K562 (cell line): ENCODE measurements at regions not wholly inside any gene's neighbourhood (a gene's known extent, or its start where the extent isn't known, plus 50 kb on each side); places are given as distances from the start of the nearest gene placed in this dataset.

ENCODE experiments used
- C11orf30 ChIP-seq: fragments of 450-650 bp; IDR thresholded peaks from 2 replicates; pipeline ENCODE4 v1.6.1; 2016; ENCODE audit warnings: low read depth, mild to moderate bottlenecking
- ETV6 ChIP-seq, 3 experiments: fragments of 150-350 bp in 1 of 3; sonication (generic) in 1 of 3; formaldehyde crosslinking in 1 of 3; IDR thresholded peaks; 2 replicates each; pipeline versions ENCODE4 v1.6.1 to v1.8.0; 2014 to 2022; ENCODE audit warnings: borderline replicate concordance in 2 of 3, low read depth in 2 of 3, antibody characterized with exemption in 1 of 3, low read length in 1 of 3, mild to moderate bottlenecking in 1 of 3, missing genetic modification reagents in 1 of 3
- MYNN ChIP-seq, 2 experiments: sonication (generic); formaldehyde crosslinking in 1 of 2; IDR thresholded peaks; 2 replicates each; pipeline versions ENCODE4 v1.5.0 to v1.6.1; 2016 to 2020; ENCODE audit warnings: antibody characterized with exemption in 1 of 2, missing genetic modification reagents in 1 of 2
- NCOA2 ChIP-seq, 2 experiments: fragments of 450-650 bp; IDR thresholded peaks; 2 replicates each; pipeline ENCODE4 v1.6.1; 2018; ENCODE audit warnings: mild to moderate bottlenecking in 2 of 2, moderate library complexity in 1 of 2; ENCODE audit not compliant: partially characterized antibody in 2 of 2
- NEUROD1 ChIP-seq: fragments of 150-350 bp; IDR thresholded peaks from 2 replicates; pipeline ENCODE4 v1.6.1; 2014; ENCODE audit warnings: borderline replicate concordance, low read length, low read depth; ENCODE audit not compliant: partially characterized antibody
- NFATC3 ChIP-seq: fragments of 450-650 bp; IDR thresholded peaks from 2 replicates; pipeline ENCODE4 v1.6.1; 2017; ENCODE audit warnings: mild to moderate bottlenecking
- POLR3G ChIP-seq: IDR thresholded peaks from 2 replicates; pipeline ENCODE4 v1.6.1; 2011; ENCODE audit not compliant: insufficient read length, insufficient replicate concordance; ENCODE audit errors: extremely low read depth
- PRMT5 ChIP-seq: sonication (generic); formaldehyde crosslinking; IDR thresholded peaks from 2 replicates; pipeline ENCODE4 v1.5.0; 2020; ENCODE audit warnings: missing genetic modification reagents
- PYGO2 ChIP-seq: fragments of 450-650 bp; IDR thresholded peaks from 2 replicates; pipeline ENCODE4 v1.6.1; 2016; ENCODE audit warnings: mild to moderate bottlenecking, missing genetic modification characterization, moderate library complexity, missing compliant biosample characterization
- TRIM24 ChIP-seq, 2 experiments: fragments of 450-650 bp; IDR thresholded peaks; 2 replicates each; pipeline ENCODE4 v1.6.1; 2016
- TF ChIP-seq, protein P1 (sequence below), 3 experiments: IDR thresholded peaks in 2 of 3; conservative IDR thresholded peaks in 1 of 3; 2 replicates each; pipeline ENCODE4 v1.5.1; 2011 to 2012; ENCODE audit warnings: low read length in 3 of 3, mild to moderate bottlenecking in 3 of 3, control low read depth in 2 of 3, improper control_type of control experiment in 1 of 3, inconsistent platforms in 1 of 3, low read depth in 1 of 3, mixed read lengths in 1 of 3, moderate library complexity in 1 of 3; ENCODE audit not compliant: insufficient read depth in 2 of 3
- TF ChIP-seq, protein P2 (sequence below): sonication (generic); formaldehyde crosslinking; IDR thresholded peaks from 2 replicates; pipeline ENCODE4 v1.8.0; 2022; ENCODE audit warnings: mild to moderate bottlenecking, missing genetic modification reagents
- TF ChIP-seq, protein P3 (sequence below): sonication (generic); formaldehyde crosslinking; IDR thresholded peaks from 2 replicates; pipeline ENCODE4 v1.8.1; 2023; ENCODE audit warnings: mild to moderate bottlenecking, missing genetic modification reagents
- TF ChIP-seq, protein P4 (sequence below): sonication (generic); formaldehyde crosslinking; IDR thresholded peaks from 2 replicates; pipeline ENCODE4 v1.8.0; 2022; ENCODE audit warnings: missing genetic modification reagents, mild to moderate bottlenecking, borderline replicate concordance

DNA sequence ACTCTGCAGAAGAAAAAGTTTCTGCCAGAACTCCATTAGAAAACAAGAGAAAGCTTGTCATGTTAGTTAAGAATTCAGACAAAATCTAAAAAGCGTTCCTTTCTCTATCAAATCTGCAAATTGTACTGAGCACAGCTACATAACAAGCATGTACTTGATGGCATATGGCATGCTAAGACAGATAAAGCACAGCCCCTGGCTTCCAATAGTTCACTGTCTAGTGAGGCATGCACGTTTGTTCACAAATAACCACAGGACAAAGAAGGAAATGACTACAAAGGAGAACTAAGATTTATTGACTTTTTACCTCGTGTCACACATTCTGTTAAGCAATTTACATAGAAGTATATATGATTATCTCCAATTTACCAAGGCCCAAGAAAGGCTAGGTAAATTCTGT, 518.2 kb upstream of the TLE4 start:
- no peak for TF ChIP-seq MYNN (IDR thresholded peaks at IDR 0.05)
- no peak for TF ChIP-seq MYNN (CRISPR knock-in tag; IDR thresholded peaks at IDR 0.05)
- TF ChIP-seq PRMT5 (CRISPR knock-in tag) = no peak
- TF ChIP-seq, protein P1, sequence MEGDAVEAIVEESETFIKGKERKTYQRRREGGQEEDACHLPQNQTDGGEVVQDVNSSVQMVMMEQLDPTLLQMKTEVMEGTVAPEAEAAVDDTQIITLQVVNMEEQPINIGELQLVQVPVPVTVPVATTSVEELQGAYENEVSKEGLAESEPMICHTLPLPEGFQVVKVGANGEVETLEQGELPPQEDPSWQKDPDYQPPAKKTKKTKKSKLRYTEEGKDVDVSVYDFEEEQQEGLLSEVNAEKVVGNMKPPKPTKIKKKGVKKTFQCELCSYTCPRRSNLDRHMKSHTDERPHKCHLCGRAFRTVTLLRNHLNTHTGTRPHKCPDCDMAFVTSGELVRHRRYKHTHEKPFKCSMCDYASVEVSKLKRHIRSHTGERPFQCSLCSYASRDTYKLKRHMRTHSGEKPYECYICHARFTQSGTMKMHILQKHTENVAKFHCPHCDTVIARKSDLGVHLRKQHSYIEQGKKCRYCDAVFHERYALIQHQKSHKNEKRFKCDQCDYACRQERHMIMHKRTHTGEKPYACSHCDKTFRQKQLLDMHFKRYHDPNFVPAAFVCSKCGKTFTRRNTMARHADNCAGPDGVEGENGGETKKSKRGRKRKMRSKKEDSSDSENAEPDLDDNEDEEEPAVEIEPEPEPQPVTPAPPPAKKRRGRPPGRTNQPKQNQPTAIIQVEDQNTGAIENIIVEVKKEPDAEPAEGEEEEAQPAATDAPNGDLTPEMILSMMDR (IDR thresholded peaks at IDR 0.05 in 2 of 3, conservative IDR thresholded peaks at IDR 0.05 in 1 of 3; ENCODE audit: insufficient read depth in 2 of 3, low read depth in 1 of 3, low read length in 3 of 3) = no peak
- no peak for TF ChIP-seq POLR3G
- no peak for TF ChIP-seq NFATC3
- TF ChIP-seq, protein P2, sequence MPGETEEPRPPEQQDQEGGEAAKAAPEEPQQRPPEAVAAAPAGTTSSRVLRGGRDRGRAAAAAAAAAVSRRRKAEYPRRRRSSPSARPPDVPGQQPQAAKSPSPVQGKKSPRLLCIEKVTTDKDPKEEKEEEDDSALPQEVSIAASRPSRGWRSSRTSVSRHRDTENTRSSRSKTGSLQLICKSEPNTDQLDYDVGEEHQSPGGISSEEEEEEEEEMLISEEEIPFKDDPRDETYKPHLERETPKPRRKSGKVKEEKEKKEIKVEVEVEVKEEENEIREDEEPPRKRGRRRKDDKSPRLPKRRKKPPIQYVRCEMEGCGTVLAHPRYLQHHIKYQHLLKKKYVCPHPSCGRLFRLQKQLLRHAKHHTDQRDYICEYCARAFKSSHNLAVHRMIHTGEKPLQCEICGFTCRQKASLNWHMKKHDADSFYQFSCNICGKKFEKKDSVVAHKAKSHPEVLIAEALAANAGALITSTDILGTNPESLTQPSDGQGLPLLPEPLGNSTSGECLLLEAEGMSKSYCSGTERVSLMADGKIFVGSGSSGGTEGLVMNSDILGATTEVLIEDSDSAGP (CRISPR knock-in tag) = no peak
- TF ChIP-seq C11orf30 = no peak
- TF ChIP-seq, protein P3, sequence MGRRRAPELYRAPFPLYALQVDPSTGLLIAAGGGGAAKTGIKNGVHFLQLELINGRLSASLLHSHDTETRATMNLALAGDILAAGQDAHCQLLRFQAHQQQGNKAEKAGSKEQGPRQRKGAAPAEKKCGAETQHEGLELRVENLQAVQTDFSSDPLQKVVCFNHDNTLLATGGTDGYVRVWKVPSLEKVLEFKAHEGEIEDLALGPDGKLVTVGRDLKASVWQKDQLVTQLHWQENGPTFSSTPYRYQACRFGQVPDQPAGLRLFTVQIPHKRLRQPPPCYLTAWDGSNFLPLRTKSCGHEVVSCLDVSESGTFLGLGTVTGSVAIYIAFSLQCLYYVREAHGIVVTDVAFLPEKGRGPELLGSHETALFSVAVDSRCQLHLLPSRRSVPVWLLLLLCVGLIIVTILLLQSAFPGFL (CRISPR knock-in tag) = no peak
- TF ChIP-seq PYGO2 (tag) = no peak
- TF ChIP-seq TRIM24 (IDR thresholded peaks at IDR 0.05) = no peak
- TF ChIP-seq, protein P4, sequence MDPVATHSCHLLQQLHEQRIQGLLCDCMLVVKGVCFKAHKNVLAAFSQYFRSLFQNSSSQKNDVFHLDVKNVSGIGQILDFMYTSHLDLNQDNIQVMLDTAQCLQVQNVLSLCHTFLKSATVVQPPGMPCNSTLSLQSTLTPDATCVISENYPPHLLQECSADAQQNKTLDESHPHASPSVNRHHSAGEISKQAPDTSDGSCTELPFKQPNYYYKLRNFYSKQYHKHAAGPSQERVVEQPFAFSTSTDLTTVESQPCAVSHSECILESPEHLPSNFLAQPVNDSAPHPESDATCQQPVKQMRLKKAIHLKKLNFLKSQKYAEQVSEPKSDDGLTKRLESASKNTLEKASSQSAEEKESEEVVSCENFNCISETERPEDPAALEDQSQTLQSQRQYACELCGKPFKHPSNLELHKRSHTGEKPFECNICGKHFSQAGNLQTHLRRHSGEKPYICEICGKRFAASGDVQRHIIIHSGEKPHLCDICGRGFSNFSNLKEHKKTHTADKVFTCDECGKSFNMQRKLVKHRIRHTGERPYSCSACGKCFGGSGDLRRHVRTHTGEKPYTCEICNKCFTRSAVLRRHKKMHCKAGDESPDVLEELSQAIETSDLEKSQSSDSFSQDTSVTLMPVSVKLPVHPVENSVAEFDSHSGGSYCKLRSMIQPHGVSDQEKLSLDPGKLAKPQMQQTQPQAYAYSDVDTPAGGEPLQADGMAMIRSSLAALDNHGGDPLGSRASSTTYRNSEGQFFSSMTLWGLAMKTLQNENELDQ (CRISPR knock-in tag) = no peak
- no peak for TF ChIP-seq NCOA2 (IDR thresholded peaks at IDR 0.05; ENCODE audit: partially characterized antibody in 2 of 2)
- TF ChIP-seq ETV6 (IDR thresholded peaks at IDR 0.05; ENCODE audit: borderline replicate concordance in 1 of 2, low read depth in 2 of 2, low read length in 1 of 2) = no peak
- no peak for TF ChIP-seq ETV6 (CRISPR knock-in tag; IDR thresholded peaks at IDR 0.05; ENCODE audit: borderline replicate concordance)
- no peak for TF ChIP-seq NEUROD1
